ENCODE measurements at regions not wholly inside any gene's neighbourhood (a gene's known extent, or its start where the extent isn't known, plus 50 kb on each side); places are given as distances from the start of the nearest gene placed in this dataset.

- Histone ChIP-seq H3K27ac (no peak overlapping the region), H3K36me3 (no peaks in the 10 kb centered on the region), H3K4me1 (no peaks in the 10 kb centered on the region), H3K9me3 (no peaks in the 10 kb centered on the region), H3K27me3 (peaks cover 11% of the 10 kb centered on the region), H3K4me3 (no peak overlapping the region)
- no peak for ATAC-seq
- TF ChIP-seq POLR2AphosphoS5 (IDR thresholded peaks at IDR 0.05) (no peak), POLR2A (IDR thresholded peaks at IDR 0.05) (no peak), CTCF (IDR thresholded peaks at IDR 0.05) (no peak), EP300 (IDR thresholded peaks at IDR 0.05) (no peak)
- WGBS, 2 donors (ENCODE audit: low coverage in 1 of 2): 60% methylated on average over 1 of the region's 23 CpGs; no CpG with 5 or more reads in 1 of the 2 donors
Measured at GRCh38 chr11:134864233-134864967, 452.4 kb upstream of the B3GAT1 start.

- no CpG with 5 or more reads among the region's 9 CpGs for WGBS, 2 donors (ENCODE audit: low coverage in 1 of 2)
- Histone ChIP-seq H3K9me3 (no peaks in the 10 kb centered on the region), H3K4me3 (no peak overlapping the region), H3K27me3 (peaks cover 11% of the 10 kb centered on the region), H3K36me3 (no peaks in the 10 kb centered on the region), H3K4me1 (no peaks in the 10 kb centered on the region), H3K27ac (no peak overlapping the region)
- no peak for ATAC-seq
- TF ChIP-seq EP300 (IDR thresholded peaks at IDR 0.05) (no peak), POLR2AphosphoS5 (IDR thresholded peaks at IDR 0.05) (no peak), CTCF (IDR thresholded peaks at IDR 0.05) (no peak), POLR2A (IDR thresholded peaks at IDR 0.05) (no peak)
Measured at GRCh38 chr11:134863294-134863693, 451.3 kb upstream of the B3GAT1 start.

GRCh38 chr11:134862587-134863195 is 450.6 kb upstream of the B3GAT1 start:
- TF ChIP-seq POLR2AphosphoS5 (IDR thresholded peaks at IDR 0.05): no peak
- TF ChIP-seq EP300 (IDR thresholded peaks at IDR 0.05): no peak
- no peak for TF ChIP-seq POLR2A (IDR thresholded peaks at IDR 0.05)
- TF ChIP-seq CTCF (IDR thresholded peaks at IDR 0.05): no peak
- WGBS, 2 donors (ENCODE audit: low coverage in 1 of 2): 56 to 57% methylated on average over 2 to 5 of the region's 10 CpGs
- Histone ChIP-seq H3K4me3 (no peak overlapping the region), H3K27me3 (peaks cover 11% of the 10 kb centered on the region), H3K4me1 (no peaks in the 10 kb centered on the region), H3K36me3 (no peaks in the 10 kb centered on the region), H3K9me3 (no peaks in the 10 kb centered on the region), H3K27ac (no peak overlapping the region)
- ATAC-seq: no peak

GRCh38 chr11:134862105-134862502 is 450.1 kb upstream of the B3GAT1 start:
- no peak for ATAC-seq

GRCh38 chr11:134861490-134862104 is 449.6 kb upstream of the B3GAT1 start:
- TF ChIP-seq POLR2AphosphoS5 (IDR thresholded peaks at IDR 0.05): no peak
- no peak for TF ChIP-seq POLR2A (IDR thresholded peaks at IDR 0.05)
- TF ChIP-seq CTCF (IDR thresholded peaks at IDR 0.05): no peak
- H3K4me1 ChIP-seq: no peaks in the 10 kb centered on the region
- no peak for ATAC-seq
- H3K9me3 ChIP-seq: no peaks in the 10 kb centered on the region
- H3K27me3 ChIP-seq: peaks cover 11% of the 10 kb centered on the region
- no peak overlapping the region for H3K27ac ChIP-seq
- H3K36me3 ChIP-seq: no peaks in the 10 kb centered on the region
- WGBS, 2 donors (ENCODE audit: low coverage in 1 of 2): 75 to 83% methylated on average over 15 of the region's 15 CpGs
- H3K4me3 ChIP-seq: no peak overlapping the region

More at GRCh38 chr11:134862105-134862502, 450.1 kb upstream of the B3GAT1 start:
- peaks cover 11% of the 10 kb centered on the region for H3K27me3 ChIP-seq
- H3K36me3 ChIP-seq: no peaks in the 10 kb centered on the region
- WGBS, 2 donors (ENCODE audit: low coverage in 1 of 2): 37 to 44% methylated on average over 5 of the region's 5 CpGs
- no peaks in the 10 kb centered on the region for H3K9me3 ChIP-seq
- no peaks in the 10 kb centered on the region for H3K4me1 ChIP-seq
- no peak overlapping the region for H3K27ac ChIP-seq
- H3K4me3 ChIP-seq: no peak overlapping the region
- TF ChIP-seq EP300 (IDR thresholded peaks at IDR 0.05): no peak
